HG02852 (cell line): ENCODE measurements at regions not wholly inside any gene's neighbourhood (a gene's known extent, or its start where the extent isn't known, plus 50 kb on each side); places are given as distances from the start of the nearest gene placed in this dataset.
"Not testable (repeated sequence)": the region's sequence is repeated elsewhere in the genome, so short reads cannot be mapped to it uniquely, and the experiment has no call there.

Experiments
- ATAC-seq: cut with Tn5 transposase; IDR thresholded peaks from one replicate; pipeline ENCODE4 v1.9.1; 2021; ENCODE audit warnings: mild to moderate bottlenecking, moderate library complexity; ENCODE audit not compliant: unreplicated experiment

GRCh38 chr21:22363504-22363903, 1365.3 kb downstream of the NCAM2 start:
- no peak for ATAC-seq

DNA sequence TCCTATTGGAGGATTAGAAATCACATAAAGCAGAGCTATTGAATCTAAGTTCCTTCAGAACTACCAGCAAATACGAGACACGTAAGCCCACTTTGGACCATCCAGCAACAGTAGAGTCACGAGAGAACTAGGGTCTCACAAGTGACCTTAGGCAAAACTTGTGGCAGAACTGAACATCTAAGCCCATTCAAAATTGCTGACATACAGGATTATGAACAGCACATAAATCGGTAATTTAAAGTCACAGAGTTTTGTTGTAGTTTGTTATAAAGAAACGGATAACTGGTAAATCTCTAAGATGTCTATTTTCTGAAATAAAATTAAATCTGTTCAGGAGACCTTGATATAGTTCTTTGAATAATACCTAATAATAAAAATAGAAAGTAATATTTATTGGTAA, 1366.0 kb downstream of the NCAM2 start:
- no peak for ATAC-seq

GRCh38 chr21:22374218-22374969, 1376.2 kb downstream of the NCAM2 start:
- no peak for ATAC-seq

GRCh38 chr21:22377795-22378194, 1379.6 kb downstream of the NCAM2 start:
- ATAC-seq: not testable (repeated sequence)

- no peak for ATAC-seq
Measured at GRCh38 chr21:22393324-22393723, 1395.1 kb downstream of the NCAM2 start.

GRCh38 chr21:22395965-22396364, 1397.8 kb downstream of the NCAM2 start:
- ATAC-seq: no peak

GRCh38 chr21:22399681-22400514, 1401.7 kb downstream of the NCAM2 start:
- no peak for ATAC-seq

GRCh38 chr21:22409571-22409970, 1411.4 kb downstream of the NCAM2 start:
- ATAC-seq: no peak

- no peak for ATAC-seq
Measured at GRCh38 chr21:22416555-22416954, 1418.3 kb downstream of the NCAM2 start.

- ATAC-seq: no peak
Measured at GRCh38 chr21:22421416-22422180, 1423.4 kb downstream of the NCAM2 start.

- no peak for ATAC-seq
Measured at GRCh38 chr21:22438428-22439086, 1440.3 kb downstream of the NCAM2 start.

GRCh38 chr21:22444990-22445389, 1446.8 kb downstream of the NCAM2 start:
- ATAC-seq: no peak

GRCh38 chr21:22450507-22450906, 1452.3 kb downstream of the NCAM2 start:
- ATAC-seq: no peak

DNA sequence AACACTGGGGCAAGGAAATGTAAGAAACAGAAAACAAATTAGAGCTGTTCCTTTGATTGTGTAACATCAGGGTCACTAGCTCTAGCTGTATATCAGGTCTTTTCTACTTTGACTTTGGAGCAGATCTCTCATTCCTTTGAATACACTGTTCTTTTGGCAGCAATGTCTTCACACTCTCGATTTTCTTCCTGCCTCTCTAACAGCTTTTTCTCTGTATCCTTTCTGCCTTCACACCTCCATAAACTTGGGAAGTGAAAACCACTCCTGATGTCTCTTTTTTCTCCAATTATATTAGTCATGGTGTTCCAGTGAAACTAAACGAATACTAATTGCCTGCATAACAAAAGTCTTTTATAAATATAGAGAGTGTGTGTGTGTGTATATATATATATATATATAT, 1458.0 kb downstream of the NCAM2 start:
- ATAC-seq: no peak

DNA sequence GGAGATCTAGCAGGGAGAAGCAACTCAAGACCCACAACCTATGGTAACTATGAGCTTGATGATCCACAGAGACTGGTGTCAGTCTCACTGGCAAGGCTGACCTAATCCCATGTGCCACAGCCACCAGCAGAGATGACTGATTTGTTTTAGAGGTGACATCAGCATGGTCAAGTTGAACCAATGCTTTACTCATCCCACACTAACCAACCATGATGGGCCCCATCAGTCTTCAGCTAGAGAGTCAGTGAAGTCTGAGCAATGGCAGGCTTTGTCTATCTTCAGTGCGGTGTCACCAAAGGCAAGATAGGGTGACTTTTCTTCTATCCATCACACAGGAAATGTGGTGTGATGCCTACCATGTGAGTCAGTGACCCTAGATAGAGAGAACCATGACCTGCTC, 1470.7 kb downstream of the NCAM2 start:
- no peak for ATAC-seq

- ATAC-seq: no peak
Measured at GRCh38 chr21:22474403-22474802, 1476.2 kb downstream of the NCAM2 start.

DNA sequence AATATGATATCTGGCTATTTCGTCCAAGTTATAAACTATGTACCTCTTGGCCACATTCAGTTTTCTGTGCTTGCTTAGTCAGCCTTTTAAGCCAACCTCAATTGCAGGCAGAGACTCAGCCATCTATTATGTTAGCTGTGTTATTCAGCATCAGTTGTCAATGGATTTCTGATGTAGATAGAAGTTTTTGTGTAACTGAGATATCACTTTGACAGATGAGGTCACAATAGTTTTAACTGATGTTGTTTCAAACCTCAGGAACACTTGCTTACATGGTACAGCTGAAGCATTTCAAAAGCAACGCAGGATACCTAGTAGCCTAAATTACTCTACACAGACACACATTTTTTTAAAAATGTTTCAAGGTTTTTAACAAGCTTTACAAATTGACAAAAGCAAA, 1478.0 kb downstream of the NCAM2 start:
- no peak for ATAC-seq

- ATAC-seq: no peak
Measured at GRCh38 chr21:22476726-22477646, 1478.8 kb downstream of the NCAM2 start.

- ATAC-seq: no peak
Measured at GRCh38 chr21:22490049-22490448, 1491.8 kb downstream of the NCAM2 start.

GRCh38 chr21:22516230-22516629, 1518.0 kb downstream of the NCAM2 start:
- ATAC-seq: no peak
